ENCODE measurements at regions not wholly inside any gene's neighbourhood (a gene's known extent, or its start where the extent isn't known, plus 50 kb on each side); places are given as distances from the start of the nearest gene placed in this dataset.

DNA sequence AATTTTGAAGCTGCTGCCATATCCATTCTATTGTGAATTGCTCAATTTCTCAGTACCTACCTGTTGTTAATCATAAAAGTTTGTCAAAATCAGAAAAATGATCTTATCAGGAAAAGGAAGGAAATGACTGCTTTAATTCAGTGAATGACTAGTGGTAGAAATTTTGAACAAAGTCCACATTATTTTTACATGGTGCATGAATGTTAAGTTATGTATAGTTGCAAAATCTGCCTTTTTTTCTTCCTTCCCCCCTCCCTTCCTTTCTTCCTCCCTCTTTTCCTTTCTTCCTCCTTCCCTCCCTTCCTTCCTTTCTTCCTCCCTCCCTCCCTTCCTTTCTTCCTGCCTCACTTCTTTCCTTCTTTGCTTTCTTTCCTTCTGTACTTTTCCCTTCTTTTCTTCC, 127.1 kb upstream of the TSHZ2 start:
- no peak for TF ChIP-seq EZH2 (IDR thresholded peaks at IDR 0.05; ENCODE audit: low read length, missing control alignments)
- TF ChIP-seq, protein P1, sequence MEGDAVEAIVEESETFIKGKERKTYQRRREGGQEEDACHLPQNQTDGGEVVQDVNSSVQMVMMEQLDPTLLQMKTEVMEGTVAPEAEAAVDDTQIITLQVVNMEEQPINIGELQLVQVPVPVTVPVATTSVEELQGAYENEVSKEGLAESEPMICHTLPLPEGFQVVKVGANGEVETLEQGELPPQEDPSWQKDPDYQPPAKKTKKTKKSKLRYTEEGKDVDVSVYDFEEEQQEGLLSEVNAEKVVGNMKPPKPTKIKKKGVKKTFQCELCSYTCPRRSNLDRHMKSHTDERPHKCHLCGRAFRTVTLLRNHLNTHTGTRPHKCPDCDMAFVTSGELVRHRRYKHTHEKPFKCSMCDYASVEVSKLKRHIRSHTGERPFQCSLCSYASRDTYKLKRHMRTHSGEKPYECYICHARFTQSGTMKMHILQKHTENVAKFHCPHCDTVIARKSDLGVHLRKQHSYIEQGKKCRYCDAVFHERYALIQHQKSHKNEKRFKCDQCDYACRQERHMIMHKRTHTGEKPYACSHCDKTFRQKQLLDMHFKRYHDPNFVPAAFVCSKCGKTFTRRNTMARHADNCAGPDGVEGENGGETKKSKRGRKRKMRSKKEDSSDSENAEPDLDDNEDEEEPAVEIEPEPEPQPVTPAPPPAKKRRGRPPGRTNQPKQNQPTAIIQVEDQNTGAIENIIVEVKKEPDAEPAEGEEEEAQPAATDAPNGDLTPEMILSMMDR (conservative IDR thresholded peaks at IDR 0.05 in 1 of 2, IDR thresholded peaks at IDR 0.05 in 1 of 2; ENCODE audit: low read depth in 1 of 2, low read length in 2 of 2) = no peak
- Histone ChIP-seq H4K20me1 (ENCODE audit: control insufficient read depth, extremely low read depth, insufficient read depth, low read length) (no peaks in the 10 kb centered on the region), H3K4me1 (ENCODE audit: control insufficient read depth, extremely low read depth, insufficient read depth, low read length) (no peaks in the 10 kb centered on the region), H3K27ac (ENCODE audit: insufficient read depth, low read length) (no peak overlapping the region), H2AFZ (ENCODE audit: low read length) (no peak overlapping the region), H3K79me2 (ENCODE audit: control insufficient read depth, insufficient read depth, low read length) (no peaks in the 10 kb centered on the region), H3K36me3 (ENCODE audit: control insufficient read depth, insufficient read depth, low read length) (no peaks in the 10 kb centered on the region), H3K9me3 (ENCODE audit: control insufficient read depth, insufficient read depth, low read depth, low read length) (no peaks in the 10 kb centered on the region), H3K27me3 (ENCODE audit: control insufficient read depth, insufficient read depth, low read length) (no peaks in the 10 kb centered on the region), H3K9ac (ENCODE audit: insufficient read depth, low read length) (no peak overlapping the region), H3K4me3 (replicated peaks in 1 of 4; ENCODE audit: control extremely low read depth in 1 of 4, insufficient read depth in 1 of 4, low read depth in 3 of 4, low read length in 4 of 4) (no peak overlapping the region), H3K4me2 (ENCODE audit: extremely low read depth, insufficient read depth, low read length) (no peak overlapping the region)
- no peak for DNase-seq (ENCODE audit: low read depth in 2 of 2)

DNA sequence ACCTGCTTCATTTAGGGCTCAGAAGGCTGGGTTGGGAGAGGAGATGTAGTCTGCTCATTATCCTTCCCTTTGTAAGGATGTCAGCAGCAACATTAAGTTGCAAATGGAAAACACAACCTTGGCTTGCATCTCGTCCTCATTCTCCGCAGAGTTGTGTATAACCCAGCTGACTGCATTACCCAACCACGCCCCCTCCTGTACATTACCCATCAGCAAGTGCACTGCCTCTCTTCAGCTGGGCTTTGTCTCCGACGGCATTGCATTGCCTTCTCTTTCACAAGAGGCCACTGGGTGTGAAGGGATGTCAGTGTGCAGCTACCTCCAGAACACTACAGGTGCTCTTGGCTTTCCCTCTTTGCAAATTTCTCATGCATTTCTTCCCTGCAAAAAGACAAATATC, 128.7 kb upstream of the TSHZ2 start:
- Histone ChIP-seq H3K36me3 (ENCODE audit: control insufficient read depth, insufficient read depth, low read length) (no peaks in the 10 kb centered on the region), H3K9me3 (ENCODE audit: control insufficient read depth, insufficient read depth, low read depth, low read length) (no peaks in the 10 kb centered on the region), H3K79me2 (ENCODE audit: control insufficient read depth, insufficient read depth, low read length) (no peaks in the 10 kb centered on the region), H3K27me3 (ENCODE audit: control insufficient read depth, insufficient read depth, low read length) (no peaks in the 10 kb centered on the region), H3K9ac (ENCODE audit: insufficient read depth, low read length) (no peak overlapping the region), H4K20me1 (ENCODE audit: control insufficient read depth, extremely low read depth, insufficient read depth, low read length) (no peaks in the 10 kb centered on the region), H3K4me2 (ENCODE audit: extremely low read depth, insufficient read depth, low read length) (no peak overlapping the region), H2AFZ (ENCODE audit: low read length) (no peak overlapping the region), H3K27ac (ENCODE audit: insufficient read depth, low read length) (no peak overlapping the region), H3K4me3 (replicated peaks in 1 of 4; ENCODE audit: control extremely low read depth in 1 of 4, insufficient read depth in 1 of 4, low read depth in 3 of 4, low read length in 4 of 4) (no peak overlapping the region), H3K4me1 (ENCODE audit: control insufficient read depth, extremely low read depth, insufficient read depth, low read length) (no peaks in the 10 kb centered on the region)
- no peak for DNase-seq (ENCODE audit: low read depth in 2 of 2)
- TF ChIP-seq EZH2 (IDR thresholded peaks at IDR 0.05; ENCODE audit: low read length, missing control alignments) = no peak
- TF ChIP-seq, protein P1 (conservative IDR thresholded peaks at IDR 0.05 in 1 of 2, IDR thresholded peaks at IDR 0.05 in 1 of 2; ENCODE audit: low read depth in 1 of 2, low read length in 2 of 2) = no peak

DNA sequence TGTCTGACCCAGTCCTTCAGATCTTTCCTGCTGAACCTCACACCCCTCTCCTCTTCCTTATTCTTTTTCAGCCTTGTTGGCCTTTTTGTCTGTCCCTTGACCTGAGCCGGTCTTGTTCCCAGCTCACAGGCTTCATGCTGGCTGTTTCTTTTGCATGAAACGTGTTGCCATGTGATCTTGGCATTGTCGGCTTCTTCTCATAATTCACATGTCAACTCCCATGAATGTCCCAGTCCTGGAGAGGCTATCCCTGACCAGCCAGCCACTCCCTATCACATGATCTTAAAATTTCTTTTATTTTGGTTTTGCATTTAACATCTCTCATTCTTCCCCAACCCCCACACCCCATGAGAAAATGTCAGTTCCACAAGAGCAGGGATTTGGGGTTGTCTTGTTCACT, 131.2 kb upstream of the TSHZ2 start:
- Histone ChIP-seq H2AFZ (ENCODE audit: low read length) (no peak overlapping the region), H3K4me2 (ENCODE audit: extremely low read depth, insufficient read depth, low read length) (no peak overlapping the region), H3K9ac (ENCODE audit: insufficient read depth, low read length) (no peak overlapping the region), H3K4me1 (ENCODE audit: control insufficient read depth, extremely low read depth, insufficient read depth, low read length) (no peaks in the 10 kb centered on the region), H3K27ac (ENCODE audit: insufficient read depth, low read length) (no peak overlapping the region), H3K4me3 (replicated peaks in 1 of 4; ENCODE audit: control extremely low read depth in 1 of 4, insufficient read depth in 1 of 4, low read depth in 3 of 4, low read length in 4 of 4) (no peak overlapping the region), H3K36me3 (ENCODE audit: control insufficient read depth, insufficient read depth, low read length) (no peaks in the 10 kb centered on the region), H3K79me2 (ENCODE audit: control insufficient read depth, insufficient read depth, low read length) (no peaks in the 10 kb centered on the region), H3K9me3 (ENCODE audit: control insufficient read depth, insufficient read depth, low read depth, low read length) (no peaks in the 10 kb centered on the region), H4K20me1 (ENCODE audit: control insufficient read depth, extremely low read depth, insufficient read depth, low read length) (no peaks in the 10 kb centered on the region), H3K27me3 (ENCODE audit: control insufficient read depth, insufficient read depth, low read length) (no peaks in the 10 kb centered on the region)
- TF ChIP-seq EZH2 (IDR thresholded peaks at IDR 0.05; ENCODE audit: low read length, missing control alignments) = no peak
- TF ChIP-seq, protein P1 (conservative IDR thresholded peaks at IDR 0.05 in 1 of 2, IDR thresholded peaks at IDR 0.05 in 1 of 2; ENCODE audit: low read depth in 1 of 2, low read length in 2 of 2) = no peak
- DNase-seq (ENCODE audit: low read depth in 2 of 2) = no peak
